ENCODE measurements at regions not wholly inside any gene's neighbourhood (a gene's known extent, or its start where the extent isn't known, plus 50 kb on each side); places are given as distances from the start of the nearest gene placed in this dataset.

DNA sequence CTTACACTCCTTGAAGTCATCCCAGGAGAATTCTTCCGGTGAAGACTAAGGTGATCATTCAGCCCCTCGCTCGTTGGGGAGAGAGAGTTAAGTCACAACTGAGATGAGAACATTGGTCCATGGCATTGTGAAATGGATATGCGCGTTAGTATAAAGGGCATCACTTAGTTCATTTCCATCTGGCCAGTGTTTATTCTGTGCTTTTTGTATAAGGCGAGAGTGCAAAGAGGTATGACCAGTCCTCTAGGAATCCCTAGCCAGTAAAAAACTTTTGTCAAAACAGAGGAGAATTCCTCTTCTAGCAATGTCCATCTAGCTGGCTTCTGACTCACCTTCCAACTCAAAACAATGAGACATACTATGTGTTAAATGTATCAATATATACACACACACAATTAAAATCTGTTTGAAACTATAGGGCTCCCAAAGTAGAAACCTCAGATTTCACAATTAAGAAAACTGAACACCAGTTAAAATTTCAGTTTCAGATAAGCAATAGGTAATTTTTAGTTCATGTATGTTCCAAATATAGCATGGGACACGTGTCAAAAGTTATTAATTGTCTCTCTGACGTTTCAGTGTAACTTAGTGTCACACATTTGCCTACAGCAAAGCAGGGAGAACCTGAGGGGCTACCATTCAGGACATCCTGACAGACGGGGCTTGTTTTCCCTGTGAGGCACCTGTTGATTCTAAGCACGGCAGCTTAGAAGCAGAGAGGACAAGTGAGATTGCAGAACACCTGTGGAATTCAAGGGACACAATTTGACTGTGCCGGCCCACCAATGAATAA, 158.9 kb downstream of the KLF6 start:
- Histone ChIP-seq H3K36me3 (no peaks in the 10 kb centered on the region), H3K4me3 (no peak overlapping the region), H3K4me1 (peaks cover 0 to 6% of the 10 kb centered on the region in 2 donors), H3K27me3 (no peaks in the 10 kb centered on the region), H3K27ac (no peak overlapping the region), H3K9me3 (peaks cover 0 to under 1% of the 10 kb centered on the region in 2 donors)
- TF ChIP-seq POLR2A (IDR thresholded peaks at IDR 0.05): no peak
- TF ChIP-seq, protein P1, sequence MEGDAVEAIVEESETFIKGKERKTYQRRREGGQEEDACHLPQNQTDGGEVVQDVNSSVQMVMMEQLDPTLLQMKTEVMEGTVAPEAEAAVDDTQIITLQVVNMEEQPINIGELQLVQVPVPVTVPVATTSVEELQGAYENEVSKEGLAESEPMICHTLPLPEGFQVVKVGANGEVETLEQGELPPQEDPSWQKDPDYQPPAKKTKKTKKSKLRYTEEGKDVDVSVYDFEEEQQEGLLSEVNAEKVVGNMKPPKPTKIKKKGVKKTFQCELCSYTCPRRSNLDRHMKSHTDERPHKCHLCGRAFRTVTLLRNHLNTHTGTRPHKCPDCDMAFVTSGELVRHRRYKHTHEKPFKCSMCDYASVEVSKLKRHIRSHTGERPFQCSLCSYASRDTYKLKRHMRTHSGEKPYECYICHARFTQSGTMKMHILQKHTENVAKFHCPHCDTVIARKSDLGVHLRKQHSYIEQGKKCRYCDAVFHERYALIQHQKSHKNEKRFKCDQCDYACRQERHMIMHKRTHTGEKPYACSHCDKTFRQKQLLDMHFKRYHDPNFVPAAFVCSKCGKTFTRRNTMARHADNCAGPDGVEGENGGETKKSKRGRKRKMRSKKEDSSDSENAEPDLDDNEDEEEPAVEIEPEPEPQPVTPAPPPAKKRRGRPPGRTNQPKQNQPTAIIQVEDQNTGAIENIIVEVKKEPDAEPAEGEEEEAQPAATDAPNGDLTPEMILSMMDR (IDR thresholded peaks at IDR 0.05): no peak
- intact Hi-C loops (cut with DNase I; ENCODE audit: low total_unique reads): no loop called here
- DNase-seq: no peak

DNA sequence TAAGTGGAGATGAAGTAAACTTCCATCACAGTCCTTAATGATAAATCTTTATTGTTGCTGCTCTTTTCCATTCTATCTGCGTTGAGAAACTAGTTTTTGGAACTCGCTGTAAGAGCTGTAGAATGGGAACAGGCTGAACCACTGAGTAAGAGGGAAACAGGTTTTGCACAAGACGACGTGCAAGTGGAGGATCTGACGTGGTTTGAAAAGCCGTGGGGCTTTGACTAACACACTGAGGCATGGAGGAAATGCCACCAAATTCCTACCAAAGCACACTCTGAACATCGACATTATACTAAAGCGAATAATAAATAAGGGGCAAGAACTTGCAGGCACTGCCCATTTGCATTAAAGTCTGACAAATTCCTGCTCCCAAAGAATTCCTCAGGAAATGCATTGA, 160.6 kb downstream of the KLF6 start:
- TF ChIP-seq, protein P1 (IDR thresholded peaks at IDR 0.05): no peak
- TF ChIP-seq POLR2A (IDR thresholded peaks at IDR 0.05): no peak
- Histone ChIP-seq H3K4me3 (no peak overlapping the region), H3K27me3 (no peaks in the 10 kb centered on the region), H3K27ac (peak overlapping the region in 1 of 2 donors; percentile 56), H3K36me3 (no peaks in the 10 kb centered on the region), H3K4me1 (peaks cover 0 to 6% of the 10 kb centered on the region in 2 donors), H3K9me3 (peaks cover 0 to 3% of the 10 kb centered on the region in 2 donors)
- intact Hi-C loops (cut with DNase I; ENCODE audit: low total_unique reads): no loop called here
- no peak for DNase-seq

DNA sequence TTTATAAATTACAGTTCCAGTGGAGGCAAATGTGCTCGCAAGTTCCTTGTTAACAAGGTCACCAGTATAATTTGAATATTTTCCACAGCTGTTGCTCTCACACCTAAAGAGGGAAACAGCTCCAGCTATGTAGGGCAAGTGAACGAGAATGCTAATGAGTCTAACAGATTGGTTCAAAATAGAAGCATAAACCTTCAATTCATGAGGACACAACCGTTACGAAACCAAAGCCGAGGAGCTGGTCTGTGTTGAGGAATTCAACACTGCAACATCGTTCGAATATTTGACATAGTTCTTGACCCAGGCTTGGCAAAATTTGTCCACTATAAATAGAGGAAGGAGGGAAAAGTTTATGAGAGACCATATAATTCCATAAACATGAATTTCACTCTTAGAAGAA, 161.3 kb downstream of the KLF6 start:
- intact Hi-C loops (cut with DNase I; ENCODE audit: low total_unique reads): no loop called here

DNA sequence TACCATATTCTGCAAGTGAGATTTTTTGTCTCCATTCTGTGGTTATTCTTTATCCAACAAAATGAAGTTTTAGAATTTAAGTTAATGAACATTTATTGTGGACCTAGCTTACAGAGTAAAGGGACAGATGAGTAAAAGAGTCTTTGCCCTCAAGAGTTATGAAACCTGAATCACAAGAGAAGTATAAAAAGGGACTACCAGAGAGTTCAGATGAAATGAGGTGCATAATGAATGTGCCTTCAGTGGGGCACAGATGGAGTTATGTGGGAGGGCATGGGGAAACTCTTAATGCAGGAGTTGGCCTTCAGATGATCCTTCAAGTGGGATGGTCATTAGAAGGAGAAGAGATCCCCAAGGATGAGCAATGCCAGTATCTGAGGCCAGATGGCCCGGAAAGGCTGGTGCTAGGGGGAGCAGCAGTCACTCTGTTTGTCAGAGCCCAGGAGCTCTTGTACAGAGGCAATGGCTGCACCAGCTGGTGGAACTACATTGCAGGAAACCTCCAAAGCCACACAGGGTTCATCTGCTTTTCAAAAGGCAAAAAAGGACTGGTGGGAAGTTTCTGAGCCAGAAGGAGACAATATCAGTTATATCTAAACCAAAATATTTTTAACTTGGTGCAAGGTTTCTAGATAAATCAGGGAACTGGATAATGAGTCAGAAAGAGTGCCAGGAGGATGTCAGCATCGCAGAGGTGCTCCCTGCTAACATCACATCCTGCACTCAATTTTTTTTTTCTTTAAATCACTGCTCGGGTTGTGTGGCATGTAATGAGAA, 162.0 kb downstream of the KLF6 start:
- no peaks in the 10 kb centered on the region for H3K36me3 ChIP-seq
- H3K9me3 ChIP-seq: peaks cover 0 to 3% of the 10 kb centered on the region in 2 donors
- no peaks in the 10 kb centered on the region for H3K27me3 ChIP-seq
- peaks cover 0 to 6% of the 10 kb centered on the region in 2 donors for H3K4me1 ChIP-seq
- no peak for TF ChIP-seq POLR2A (IDR thresholded peaks at IDR 0.05)
- DNase-seq: no peak
- H3K4me3 ChIP-seq: no peak overlapping the region
- H3K27ac ChIP-seq: peak overlapping the region in 1 of 2 donors; percentile 56
- intact Hi-C loops (cut with DNase I; ENCODE audit: low total_unique reads): no loop called here

More for the DNA sequence above, 161.3 kb downstream of the KLF6 start:
- Histone ChIP-seq H3K4me1 (peaks cover 0 to 6% of the 10 kb centered on the region in 2 donors), H3K27me3 (no peaks in the 10 kb centered on the region), H3K27ac (peak overlapping the region in 1 of 2 donors; percentile 56), H3K4me3 (no peak overlapping the region), H3K9me3 (peaks cover 0 to 3% of the 10 kb centered on the region in 2 donors), H3K36me3 (no peaks in the 10 kb centered on the region)
- no peak for DNase-seq
- no peak for TF ChIP-seq POLR2A (IDR thresholded peaks at IDR 0.05)
- TF ChIP-seq, protein P1 (IDR thresholded peaks at IDR 0.05): no peak

DNA sequence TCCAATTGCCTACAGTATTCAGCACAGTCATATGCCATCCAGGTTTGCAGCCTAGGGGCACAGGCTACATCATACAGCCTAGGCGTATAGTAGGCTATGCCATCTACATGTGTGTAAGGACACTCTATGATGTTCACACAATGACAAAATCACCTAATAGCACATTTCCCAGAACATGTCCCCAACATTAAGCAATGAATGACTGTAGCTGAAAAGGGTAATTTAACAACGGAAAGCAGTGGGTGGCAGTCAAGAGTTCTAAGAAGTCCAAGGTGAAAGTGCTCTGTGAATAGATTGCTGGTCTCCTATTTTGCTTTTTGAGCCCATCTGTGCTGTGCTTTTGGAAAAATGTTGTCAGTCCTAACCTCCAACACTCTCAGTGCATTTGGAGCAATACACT, 162.6 kb downstream of the KLF6 start:
- Histone ChIP-seq H3K9me3 (peaks cover 0 to 3% of the 10 kb centered on the region in 2 donors), H3K27me3 (no peaks in the 10 kb centered on the region), H3K36me3 (no peaks in the 10 kb centered on the region), H3K27ac (no peak overlapping the region), H3K4me1 (peaks cover 0 to 6% of the 10 kb centered on the region in 2 donors), H3K4me3 (no peak overlapping the region)
- TF ChIP-seq, protein P1 (IDR thresholded peaks at IDR 0.05): no peak
- no peak for TF ChIP-seq POLR2A (IDR thresholded peaks at IDR 0.05)
- DNase-seq: no peak
- intact Hi-C loops (cut with DNase I; ENCODE audit: low total_unique reads): no loop called here
